NT2/D1 (cell line): ENCODE measurements at regions not wholly inside any gene's neighbourhood (a gene's known extent, or its start where the extent isn't known, plus 50 kb on each side); places are given as distances from the start of the nearest gene placed in this dataset.

ENCODE experiments used
- YY1 ChIP-seq: IDR thresholded peaks from 2 replicates; pipeline ENCODE4 v1.6.1; 2011; ENCODE audit not compliant: insufficient read length, insufficient read depth
- ZNF274 ChIP-seq: IDR thresholded peaks from 2 replicates; pipeline ENCODE4 v1.6.1; 2011; ENCODE audit warnings: mild to moderate bottlenecking, low read depth, low read length

DNA sequence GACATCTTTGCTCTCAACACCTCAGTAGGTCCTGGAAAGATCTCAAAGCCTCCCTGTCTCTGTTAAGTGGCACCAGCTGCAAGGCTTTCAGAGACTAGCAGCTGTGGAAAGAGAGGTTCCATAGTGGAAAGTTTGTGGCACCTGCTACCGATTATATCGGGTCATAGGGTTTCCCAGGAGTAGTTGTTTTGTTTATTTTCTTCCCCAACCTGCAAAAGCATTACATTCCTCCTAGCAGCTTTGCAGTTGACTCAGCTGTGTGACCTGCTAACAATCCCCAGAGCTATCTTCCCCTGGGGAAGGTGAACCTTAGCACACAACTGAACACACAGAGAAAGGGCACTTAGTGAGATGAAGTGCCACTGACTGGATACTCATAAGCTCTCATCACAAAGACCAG lies 598.9 kb upstream of the GRM7 start:
- no peak for TF ChIP-seq ZNF274
- no peak for TF ChIP-seq YY1
